ENCODE measurements at regions not wholly inside any gene's neighbourhood (a gene's known extent, or its start where the extent isn't known, plus 50 kb on each side); places are given as distances from the start of the nearest gene placed in this dataset.

- DNase-seq (ENCODE audit: low spot score): no peak
These were observed 621.5 kb upstream of the MKI67 start for GRCh38 chr10:128747582-128748346.

DNA sequence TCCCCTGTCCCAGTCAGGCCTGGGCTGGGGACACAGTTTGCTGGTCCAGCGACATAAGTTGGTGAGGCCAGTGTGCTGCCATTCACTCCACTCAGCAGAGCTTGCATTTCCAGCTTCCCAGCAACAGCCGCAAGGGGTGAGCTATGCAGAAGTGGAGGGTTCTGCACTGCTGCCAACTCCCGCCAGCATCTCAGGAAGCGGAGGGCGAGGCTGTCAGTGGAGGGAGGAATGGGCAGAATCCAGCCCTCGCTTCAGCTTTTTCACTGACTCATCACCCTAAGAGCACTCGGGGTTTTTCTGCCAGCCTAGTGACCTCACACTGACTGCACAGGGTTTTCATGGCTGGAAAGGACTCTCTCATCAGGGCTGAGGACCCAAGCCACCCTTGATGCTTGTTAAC, 625.1 kb upstream of the MKI67 start:
- DNase-seq (ENCODE audit: low spot score): no peak

DNA sequence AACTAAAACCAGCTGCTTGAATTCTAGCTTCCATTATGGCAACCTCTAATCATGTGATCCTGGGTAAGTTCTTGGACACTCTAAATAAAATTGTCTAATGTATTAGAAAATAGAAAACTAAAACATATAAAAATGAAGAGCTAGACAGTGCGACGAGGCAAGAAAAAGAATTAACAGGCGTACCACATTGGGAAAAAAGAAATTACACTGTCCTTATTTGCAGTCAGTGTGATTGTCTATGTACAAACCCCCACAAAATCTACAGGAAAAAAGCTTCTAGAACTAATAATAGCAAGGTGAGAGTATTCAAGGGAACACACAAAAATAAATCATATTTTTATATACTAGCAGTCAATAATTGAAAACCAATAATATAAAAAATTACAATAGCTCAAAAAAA, 625.6 kb upstream of the MKI67 start:
- no peak for DNase-seq (ENCODE audit: low spot score)

GRCh38 chr10:128759174-128759573, 633.0 kb upstream of the MKI67 start:
- DNase-seq (ENCODE audit: low spot score): no peak

GRCh38 chr10:128763588-128763987, 637.4 kb upstream of the MKI67 start:
- no peak for DNase-seq (ENCODE audit: low spot score)

DNA sequence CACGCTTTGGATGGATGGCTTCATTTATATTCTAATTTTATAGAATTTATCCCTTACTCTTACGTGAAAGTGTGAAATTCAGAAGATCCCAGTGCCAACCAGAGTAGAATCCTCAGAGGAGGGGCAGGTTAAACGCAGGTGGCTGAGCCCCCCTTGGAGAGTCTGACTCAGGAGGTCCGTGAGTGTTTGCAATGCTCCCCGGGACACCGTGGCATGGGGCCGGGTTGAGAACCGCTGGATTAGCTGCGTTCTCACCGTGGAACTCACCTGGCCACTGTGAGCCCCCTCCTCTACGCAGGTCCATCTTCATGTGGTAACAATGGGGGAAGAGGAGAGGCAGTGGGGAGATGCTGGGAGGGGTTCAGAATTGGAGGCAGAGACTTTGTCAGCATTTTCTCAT, 638.0 kb upstream of the MKI67 start:
- no peak for DNase-seq (ENCODE audit: low spot score)

- no peak for DNase-seq (ENCODE audit: low spot score)
These were observed 640.7 kb upstream of the MKI67 start for GRCh38 chr10:128766915-128767314.

DNA sequence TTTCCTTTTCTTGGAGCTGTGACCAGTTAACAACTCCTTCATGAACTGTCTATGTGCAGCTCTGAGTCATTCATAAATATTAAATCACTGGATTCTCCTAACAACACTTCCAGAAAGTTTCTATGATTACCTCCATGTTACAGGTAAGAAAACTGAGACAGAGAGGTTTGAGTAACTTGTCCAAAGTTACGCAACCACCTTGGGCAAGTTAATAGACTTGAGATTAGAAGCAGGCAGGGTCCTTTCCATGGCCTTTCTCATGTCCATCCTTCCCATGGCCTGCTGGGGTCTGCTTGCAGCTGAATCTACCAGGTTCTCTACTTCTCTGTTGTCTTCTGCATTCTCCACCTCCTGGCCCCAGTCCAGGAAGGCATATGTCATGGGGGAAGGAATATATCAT, 648.8 kb upstream of the MKI67 start:
- no peak for DNase-seq (ENCODE audit: low spot score)

- DNase-seq (ENCODE audit: low spot score): no peak
These were observed 649.5 kb upstream of the MKI67 start for GRCh38 chr10:128775743-128776142.

DNA sequence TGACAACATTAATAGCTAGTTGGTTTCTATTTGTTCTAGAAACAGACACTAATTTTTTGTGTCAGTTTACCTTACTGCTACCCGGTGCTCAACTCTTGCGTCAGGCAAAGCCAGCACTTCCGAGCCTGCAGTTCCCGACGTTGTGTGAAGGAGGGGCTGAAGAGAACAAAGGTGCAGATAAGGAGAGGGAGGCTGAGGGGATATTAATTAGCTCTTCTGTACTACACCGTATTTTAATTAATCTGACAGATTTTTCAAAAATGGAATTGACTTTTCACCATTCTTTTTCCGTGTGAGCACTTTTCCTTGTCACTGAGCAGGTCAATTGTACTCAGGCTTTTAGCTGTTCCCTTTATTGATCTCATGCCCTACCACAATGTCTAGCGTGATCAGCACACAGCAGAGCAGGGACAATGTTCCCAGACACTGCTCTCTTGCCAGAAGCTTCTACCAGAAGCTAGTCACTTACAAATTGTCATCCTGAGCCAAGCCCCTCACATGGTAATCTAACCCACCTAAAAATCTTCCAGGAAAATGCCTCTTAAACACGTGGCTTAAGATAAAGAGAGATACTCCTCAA, 650.5 kb upstream of the MKI67 start:
- DNase-seq (ENCODE audit: low spot score): no peak

GRCh38 chr10:128777342-128777741, 651.1 kb upstream of the MKI67 start:
- DNase-seq (ENCODE audit: low spot score): no peak

GRCh38 chr10:128779416-128779815, 653.2 kb upstream of the MKI67 start:
- DNase-seq (ENCODE audit: low spot score): no peak

DNA sequence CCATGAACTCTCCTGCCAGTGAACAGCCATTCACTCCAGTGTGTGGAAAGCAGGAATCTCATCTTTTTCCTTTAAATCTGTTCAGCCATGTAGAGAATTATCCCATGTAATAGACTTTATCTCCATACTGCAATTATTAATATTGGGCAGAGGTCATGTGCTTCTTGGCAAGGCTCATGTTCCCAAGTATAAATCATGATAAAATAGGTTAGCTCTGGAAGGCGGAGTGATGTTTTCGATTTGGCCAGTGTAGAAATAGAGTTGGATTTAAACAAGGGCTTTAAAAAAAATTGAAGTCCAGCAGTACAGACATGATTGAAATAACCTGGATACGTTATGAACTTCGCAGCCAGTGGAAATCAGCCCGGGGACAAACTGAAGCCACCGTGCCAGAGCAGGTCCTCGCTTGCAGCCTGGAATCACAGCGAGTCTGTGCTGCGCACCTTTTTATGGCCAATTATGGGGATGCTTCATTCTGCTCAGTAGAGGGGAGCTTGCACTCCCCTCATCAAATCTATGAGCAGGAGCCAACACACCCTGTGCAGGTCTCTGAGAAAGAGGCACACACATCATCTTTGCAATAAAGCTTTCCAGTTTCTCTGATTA, 654.0 kb upstream of the MKI67 start:
- no peak for DNase-seq (ENCODE audit: low spot score)

DNA sequence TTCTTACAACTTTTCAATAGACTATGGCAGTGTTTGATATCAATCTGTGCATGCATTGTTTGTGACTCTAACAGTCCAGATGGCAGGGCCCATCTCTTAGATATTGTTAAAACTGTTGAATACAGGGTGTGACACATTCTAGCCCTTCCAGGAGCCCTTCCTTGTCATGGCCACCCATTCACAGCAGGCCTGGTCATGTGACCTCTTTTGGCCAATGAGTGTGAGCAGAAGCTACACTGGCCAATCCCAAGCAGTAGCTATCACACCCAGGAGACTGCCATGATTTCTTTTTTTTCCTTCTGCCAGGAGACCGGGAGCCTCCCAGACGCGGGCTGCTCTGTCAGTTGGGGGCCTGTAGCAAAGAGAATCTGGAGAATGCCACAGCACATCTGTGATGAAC, 655.4 kb upstream of the MKI67 start:
- no peak for DNase-seq (ENCODE audit: low spot score)

DNA sequence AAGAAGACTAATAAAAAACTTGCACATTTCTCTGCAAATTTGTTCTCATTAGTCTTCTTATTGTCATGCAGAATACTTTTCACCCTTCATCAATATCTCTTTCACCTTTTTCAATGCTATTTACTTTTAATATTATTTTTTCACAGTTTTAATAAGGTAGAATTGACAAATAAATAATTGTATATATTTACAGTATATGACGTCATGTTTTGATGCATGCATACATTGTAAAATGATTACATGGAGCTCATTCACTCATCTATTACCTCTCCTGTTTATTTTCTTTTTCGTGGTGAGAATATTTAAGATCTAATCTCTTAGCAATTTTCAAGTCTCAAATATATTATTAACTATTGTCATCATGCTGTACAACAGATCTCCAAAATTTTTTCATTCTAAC, 658.2 kb upstream of the MKI67 start:
- DNase-seq (ENCODE audit: low spot score): no peak

DNA sequence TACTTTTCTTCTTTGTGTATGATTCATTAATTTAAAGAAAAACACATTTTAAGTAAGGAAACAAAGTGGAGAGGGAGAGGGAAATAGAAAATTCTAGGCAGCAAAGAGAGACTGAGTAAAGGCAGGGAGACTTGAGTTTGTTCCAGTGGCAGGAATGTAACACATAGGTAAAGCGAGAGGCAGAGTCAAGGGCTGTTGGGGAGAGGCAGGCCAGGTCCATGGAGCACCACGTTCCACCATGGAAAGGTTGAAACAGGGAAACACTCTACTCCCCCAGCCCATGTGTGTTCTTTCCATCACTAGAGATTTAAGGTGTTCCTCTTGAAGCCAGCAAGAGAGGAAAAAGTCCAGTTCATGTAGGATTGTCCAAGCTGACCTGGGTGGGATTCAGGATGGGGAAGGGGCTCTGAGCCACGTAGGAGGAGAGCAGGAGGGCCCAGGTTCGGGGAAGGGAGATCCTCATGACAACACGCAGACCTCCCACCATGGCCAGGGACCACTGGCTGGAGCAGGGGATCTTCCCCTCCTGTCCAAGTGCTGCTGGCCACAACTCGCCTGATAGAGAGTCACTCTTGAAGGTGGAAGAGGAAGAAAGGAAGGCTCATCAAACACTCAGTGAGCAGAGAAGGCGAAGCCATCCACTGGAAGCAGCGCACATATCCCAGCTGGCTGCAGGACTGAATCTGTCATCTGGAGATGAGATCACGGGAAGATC, 666.4 kb upstream of the MKI67 start:
- no peak for DNase-seq (ENCODE audit: low spot score)

DNA sequence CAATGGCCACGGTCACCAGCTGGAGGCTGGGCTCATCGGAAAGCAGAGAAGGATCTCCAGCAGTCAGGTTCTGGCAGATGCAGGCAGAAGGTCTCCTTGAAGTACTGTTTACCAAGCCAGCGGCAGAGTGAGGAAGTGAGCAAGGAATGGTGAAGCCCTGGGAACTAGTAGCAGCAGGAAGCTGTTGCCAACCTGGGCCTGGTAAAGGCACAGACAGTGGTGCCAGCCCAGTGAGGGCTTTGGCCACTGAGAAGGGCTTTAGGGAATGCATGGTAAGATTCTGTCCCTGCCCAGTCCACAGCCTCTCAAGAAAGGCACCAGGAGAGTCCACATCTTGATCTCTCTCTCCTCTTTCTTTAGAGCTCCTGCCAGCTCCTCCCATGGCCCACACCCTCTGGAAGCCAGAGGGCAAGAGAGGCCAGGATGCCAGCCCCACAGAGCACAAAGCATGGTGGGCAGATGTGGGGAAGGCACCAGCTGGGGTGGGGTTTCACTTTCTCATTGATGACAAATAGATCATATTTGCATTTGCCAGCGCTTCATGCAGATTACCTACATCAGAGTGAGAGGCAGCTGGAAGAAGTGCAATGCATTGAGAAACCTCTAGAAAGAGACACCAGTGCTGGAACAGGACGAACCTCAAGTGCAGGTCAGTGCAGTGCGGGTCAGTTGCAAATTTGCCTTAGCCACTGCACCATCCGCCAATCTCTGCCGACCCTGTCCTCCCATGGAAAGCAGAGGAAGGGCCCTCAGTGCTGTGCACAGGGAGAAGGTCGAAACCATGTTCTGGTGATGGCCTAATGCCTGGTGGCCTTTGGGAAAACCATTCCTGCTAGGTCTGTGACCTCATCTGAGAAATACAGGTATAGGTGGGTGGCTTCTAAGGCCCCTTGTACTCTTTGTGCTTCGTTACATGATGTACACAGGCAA, 667.8 kb upstream of the MKI67 start:
- no peak for DNase-seq (ENCODE audit: low spot score)

- DNase-seq (ENCODE audit: low spot score): no peak
These were observed 670.2 kb upstream of the MKI67 start for GRCh38 chr10:128796396-128796912.

DNA sequence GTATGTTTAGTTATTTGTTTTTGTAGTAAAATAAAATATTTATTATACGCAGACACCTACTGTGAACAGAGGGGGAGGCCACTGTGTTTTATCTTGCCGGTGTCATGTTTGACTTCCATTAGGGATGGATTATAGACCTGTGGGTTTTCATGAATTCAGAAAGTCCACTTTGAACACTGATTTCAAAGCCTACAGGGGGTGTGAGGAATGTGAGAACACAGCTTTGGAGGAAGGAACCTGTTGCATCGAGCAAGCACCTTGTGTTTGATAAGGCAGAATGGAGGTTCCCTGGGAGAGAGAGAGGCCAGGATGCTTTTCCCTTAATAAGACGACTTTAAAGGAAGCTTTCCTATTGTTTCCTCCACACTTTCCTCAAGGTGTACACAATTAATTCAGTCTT, 665.0 kb upstream of the MGMT start:
- DNase-seq (ENCODE audit: low spot score): no peak

GRCh38 chr10:128803790-128804189, 663.3 kb upstream of the MGMT start:
- DNase-seq (ENCODE audit: low spot score): no peak

GRCh38 chr10:128804411-128804810, 662.6 kb upstream of the MGMT start:
- no peak for DNase-seq (ENCODE audit: low spot score)
